ENCODE measurements at regions not wholly inside any gene's neighbourhood (a gene's known extent, or its start where the extent isn't known, plus 50 kb on each side); places are given as distances from the start of the nearest gene placed in this dataset.
A peak's percentile ranks its signal among the peaks of the same experiment; 100 is the strongest.

- no peak for DNase-seq
- Histone ChIP-seq H3K27ac (ENCODE audit: low read length) (no peak overlapping the region), H3K9me3 (ENCODE audit: control insufficient read depth, low read depth, low read length) (no peaks in the 10 kb centered on the region), H3K27me3 (ENCODE audit: control insufficient read depth, insufficient read depth, low read length) (no peaks in the 10 kb centered on the region), H3K4me1 (ENCODE audit: control insufficient read depth, insufficient read depth, low read length) (no peaks in the 10 kb centered on the region), H3K36me3 (ENCODE audit: control insufficient read depth, insufficient read depth, low read length) (no peaks in the 10 kb centered on the region), H3K4me3 (ENCODE audit: low read length) (no peak overlapping the region)
- WGBS (ENCODE audit: insufficient coverage, low lambda C conversion rate): 60% methylated on average over 3 of the region's 8 CpGs
Observed at GRCh38 chr14:97101561-97101960, 304.4 kb downstream of the VRK1 start.

- no peaks in the 10 kb centered on the region for H3K36me3 ChIP-seq (ENCODE audit: control insufficient read depth, insufficient read depth, low read length)
- H3K9me3 ChIP-seq (ENCODE audit: control insufficient read depth, low read depth, low read length): no peaks in the 10 kb centered on the region
- H3K4me1 ChIP-seq (ENCODE audit: control insufficient read depth, insufficient read depth, low read length): no peaks in the 10 kb centered on the region
- no peaks in the 10 kb centered on the region for H3K27me3 ChIP-seq (ENCODE audit: control insufficient read depth, insufficient read depth, low read length)
- no peak overlapping the region for H3K4me3 ChIP-seq (ENCODE audit: low read length)
- WGBS (ENCODE audit: insufficient coverage, low lambda C conversion rate): 80% methylated on average over 1 of the region's 4 CpGs
- DNase-seq: no peak
- no peak overlapping the region for H3K27ac ChIP-seq (ENCODE audit: low read length)
Observed at GRCh38 chr14:97104029-97104428, 306.8 kb downstream of the VRK1 start.

GRCh38 chr14:97106166-97106565, 309.0 kb downstream of the VRK1 start:
- H3K9me3 ChIP-seq (ENCODE audit: control insufficient read depth, low read depth, low read length): no peaks in the 10 kb centered on the region
- no peak overlapping the region for H3K27ac ChIP-seq (ENCODE audit: low read length)
- H3K27me3 ChIP-seq (ENCODE audit: control insufficient read depth, insufficient read depth, low read length): no peaks in the 10 kb centered on the region
- H3K4me3 ChIP-seq (ENCODE audit: low read length): no peak overlapping the region
- no peaks in the 10 kb centered on the region for H3K36me3 ChIP-seq (ENCODE audit: control insufficient read depth, insufficient read depth, low read length)
- 0% methylated on average over 2 of the region's 5 CpGs for WGBS (ENCODE audit: insufficient coverage, low lambda C conversion rate)
- H3K4me1 ChIP-seq (ENCODE audit: control insufficient read depth, insufficient read depth, low read length): no peaks in the 10 kb centered on the region
- DNase-seq: no peak

- Histone ChIP-seq H3K27ac (ENCODE audit: low read length) (no peak overlapping the region), H3K4me1 (ENCODE audit: control insufficient read depth, insufficient read depth, low read length) (no peaks in the 10 kb centered on the region), H3K36me3 (ENCODE audit: control insufficient read depth, insufficient read depth, low read length) (no peaks in the 10 kb centered on the region), H3K4me3 (ENCODE audit: low read length) (no peak overlapping the region), H3K27me3 (ENCODE audit: control insufficient read depth, insufficient read depth, low read length) (no peaks in the 10 kb centered on the region), H3K9me3 (ENCODE audit: control insufficient read depth, low read depth, low read length) (no peaks in the 10 kb centered on the region)
- no CpG with 5 or more reads among the region's 10 CpGs for WGBS (ENCODE audit: insufficient coverage, low lambda C conversion rate)
- DNase-seq: peak in 1 of 2 donors; percentile 6
Observed at GRCh38 chr14:97106609-97107008, 309.4 kb downstream of the VRK1 start.

GRCh38 chr14:97107080-97107479, 309.9 kb downstream of the VRK1 start:
- Histone ChIP-seq H3K4me1 (ENCODE audit: control insufficient read depth, insufficient read depth, low read length) (no peaks in the 10 kb centered on the region), H3K9me3 (ENCODE audit: control insufficient read depth, low read depth, low read length) (no peaks in the 10 kb centered on the region), H3K27ac (ENCODE audit: low read length) (no peak overlapping the region), H3K4me3 (ENCODE audit: low read length) (no peak overlapping the region), H3K27me3 (ENCODE audit: control insufficient read depth, insufficient read depth, low read length) (no peaks in the 10 kb centered on the region), H3K36me3 (ENCODE audit: control insufficient read depth, insufficient read depth, low read length) (no peaks in the 10 kb centered on the region)
- WGBS (ENCODE audit: insufficient coverage, low lambda C conversion rate): no CpG with 5 or more reads among the region's 9 CpGs
- no peak for DNase-seq

- H3K36me3 ChIP-seq (ENCODE audit: control insufficient read depth, insufficient read depth, low read length): no peaks in the 10 kb centered on the region
- H3K4me3 ChIP-seq (ENCODE audit: low read length): no peak overlapping the region
- no peak overlapping the region for H3K27ac ChIP-seq (ENCODE audit: low read length)
- no peaks in the 10 kb centered on the region for H3K9me3 ChIP-seq (ENCODE audit: control insufficient read depth, low read depth, low read length)
- no peak for DNase-seq
- H3K27me3 ChIP-seq (ENCODE audit: control insufficient read depth, insufficient read depth, low read length): no peaks in the 10 kb centered on the region
- no peaks in the 10 kb centered on the region for H3K4me1 ChIP-seq (ENCODE audit: control insufficient read depth, insufficient read depth, low read length)
- no CpG with 5 or more reads among the region's 4 CpGs for WGBS (ENCODE audit: insufficient coverage, low lambda C conversion rate)
Observed at GRCh38 chr14:97107760-97108159, 310.6 kb downstream of the VRK1 start.

GRCh38 chr14:97109234-97109633, 312.1 kb downstream of the VRK1 start:
- no peak overlapping the region for H3K4me3 ChIP-seq (ENCODE audit: low read length)
- 93% methylated on average over 2 of the region's 7 CpGs for WGBS (ENCODE audit: insufficient coverage, low lambda C conversion rate)
- no peaks in the 10 kb centered on the region for H3K9me3 ChIP-seq (ENCODE audit: control insufficient read depth, low read depth, low read length)
- no peak for DNase-seq
- H3K27ac ChIP-seq (ENCODE audit: low read length): no peak overlapping the region
- H3K4me1 ChIP-seq (ENCODE audit: control insufficient read depth, insufficient read depth, low read length): no peaks in the 10 kb centered on the region
- no peaks in the 10 kb centered on the region for H3K27me3 ChIP-seq (ENCODE audit: control insufficient read depth, insufficient read depth, low read length)
- no peaks in the 10 kb centered on the region for H3K36me3 ChIP-seq (ENCODE audit: control insufficient read depth, insufficient read depth, low read length)

- no peak overlapping the region for H3K27ac ChIP-seq (ENCODE audit: low read length)
- WGBS (ENCODE audit: insufficient coverage, low lambda C conversion rate): 80% methylated on average over 1 of the region's 7 CpGs
- no peaks in the 10 kb centered on the region for H3K27me3 ChIP-seq (ENCODE audit: control insufficient read depth, insufficient read depth, low read length)
Observed at GRCh38 chr14:97113339-97113738, 316.2 kb downstream of the VRK1 start.

GRCh38 chr14:97116546-97116945, 319.4 kb downstream of the VRK1 start:
- DNase-seq: no peak
- no peaks in the 10 kb centered on the region for H3K27me3 ChIP-seq (ENCODE audit: control insufficient read depth, insufficient read depth, low read length)
- no peak overlapping the region for H3K27ac ChIP-seq (ENCODE audit: low read length)
- H3K36me3 ChIP-seq (ENCODE audit: control insufficient read depth, insufficient read depth, low read length): no peaks in the 10 kb centered on the region
- no peak overlapping the region for H3K4me3 ChIP-seq (ENCODE audit: low read length)
- no peaks in the 10 kb centered on the region for H3K4me1 ChIP-seq (ENCODE audit: control insufficient read depth, insufficient read depth, low read length)
- no peaks in the 10 kb centered on the region for H3K9me3 ChIP-seq (ENCODE audit: control insufficient read depth, low read depth, low read length)
- no CpG with 5 or more reads among the region's 3 CpGs for WGBS (ENCODE audit: insufficient coverage, low lambda C conversion rate)

More at GRCh38 chr14:97113339-97113738, 316.2 kb downstream of the VRK1 start:
- H3K4me1 ChIP-seq (ENCODE audit: control insufficient read depth, insufficient read depth, low read length): no peaks in the 10 kb centered on the region
- H3K36me3 ChIP-seq (ENCODE audit: control insufficient read depth, insufficient read depth, low read length): no peaks in the 10 kb centered on the region
- H3K9me3 ChIP-seq (ENCODE audit: control insufficient read depth, low read depth, low read length): no peaks in the 10 kb centered on the region
- H3K4me3 ChIP-seq (ENCODE audit: low read length): no peak overlapping the region
- no peak for DNase-seq

- no peak for DNase-seq
- no peaks in the 10 kb centered on the region for H3K36me3 ChIP-seq (ENCODE audit: control insufficient read depth, insufficient read depth, low read length)
- no peak overlapping the region for H3K27ac ChIP-seq (ENCODE audit: low read length)
- 82% methylated on average over 2 of the region's 8 CpGs for WGBS (ENCODE audit: insufficient coverage, low lambda C conversion rate)
- no peak overlapping the region for H3K4me3 ChIP-seq (ENCODE audit: low read length)
- H3K27me3 ChIP-seq (ENCODE audit: control insufficient read depth, insufficient read depth, low read length): no peaks in the 10 kb centered on the region
- H3K4me1 ChIP-seq (ENCODE audit: control insufficient read depth, insufficient read depth, low read length): no peaks in the 10 kb centered on the region
- no peaks in the 10 kb centered on the region for H3K9me3 ChIP-seq (ENCODE audit: control insufficient read depth, low read depth, low read length)
Observed at GRCh38 chr14:97117693-97118092, 320.5 kb downstream of the VRK1 start.

- Histone ChIP-seq H3K27ac (ENCODE audit: low read length) (no peak overlapping the region), H3K9me3 (ENCODE audit: control insufficient read depth, low read depth, low read length) (no peaks in the 10 kb centered on the region)
Observed at GRCh38 chr14:97120204-97120603, 323.0 kb downstream of the VRK1 start.

More at GRCh38 chr14:97120204-97120603, 323.0 kb downstream of the VRK1 start:
- no peak for DNase-seq
- H3K4me1 ChIP-seq (ENCODE audit: control insufficient read depth, insufficient read depth, low read length): no peaks in the 10 kb centered on the region
- H3K4me3 ChIP-seq (ENCODE audit: low read length): no peak overlapping the region
- no peaks in the 10 kb centered on the region for H3K36me3 ChIP-seq (ENCODE audit: control insufficient read depth, insufficient read depth, low read length)
- no peaks in the 10 kb centered on the region for H3K27me3 ChIP-seq (ENCODE audit: control insufficient read depth, insufficient read depth, low read length)
- no CpG with 5 or more reads among the region's 3 CpGs for WGBS (ENCODE audit: insufficient coverage, low lambda C conversion rate)
